ENCODE measurements at regions not wholly inside any gene's neighbourhood (a gene's known extent, or its start where the extent isn't known, plus 50 kb on each side); places are given as distances from the start of the nearest gene placed in this dataset.

DNA sequence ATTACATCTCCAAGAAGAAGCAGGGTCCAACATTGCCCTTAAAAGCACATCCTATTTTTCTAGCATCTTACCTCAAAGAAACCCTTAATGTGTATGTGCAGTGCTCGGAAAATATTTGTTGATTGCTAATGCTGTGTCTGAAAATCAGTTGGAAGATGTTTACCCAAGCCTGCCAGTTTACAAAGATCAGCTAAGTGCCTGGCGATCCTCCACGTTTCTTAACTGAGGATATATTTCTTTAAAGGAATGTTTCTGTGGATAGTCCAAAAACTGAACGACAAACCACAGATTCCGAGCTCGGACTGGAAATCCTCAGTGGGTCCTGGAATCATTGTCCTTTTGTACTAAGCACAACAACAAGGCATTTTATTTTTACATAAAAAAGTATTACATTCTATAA is 595.7 kb upstream of the ARID1B start:
- ChIA-PET POLR2A (interaction anchor here (0.6 to 2.1 kb wide), 3 partner anchors 9 to 298 kb away, joined by 3 to 7 read pairs (median 3); no protein-coding TSS in a partner anchor), CTCF (ENCODE audit: unreplicated experiment) (no interaction called here)
- H3K27ac ChIP-seq (ENCODE audit: low read depth, low read length, poor library complexity, severe bottlenecking): no peak overlapping the region
- no peak for DNase-seq (ENCODE audit: low spot score)
- no peaks in the 10 kb centered on the region for H3K79me2 ChIP-seq (ENCODE audit: insufficient read depth, low read depth, low read length)
- peaks cover 28% of the 10 kb centered on the region for H3K4me1 ChIP-seq (ENCODE audit: insufficient read depth, low read length, poor library complexity, severe bottlenecking)
- TF ChIP-seq CTCF (conservative IDR thresholded peaks at IDR 0.05; ENCODE audit: low read length) (no peak), EZH2phosphoT487 (IDR thresholded peaks at IDR 0.05; ENCODE audit: borderline replicate concordance, low read depth, low read length) (no peak)
- H4K20me1 ChIP-seq (ENCODE audit: insufficient read depth, low read length): no peaks in the 10 kb centered on the region
- H3K4me2 ChIP-seq (ENCODE audit: low read length): no peak overlapping the region
- H2AFZ ChIP-seq (ENCODE audit: low read length): no peak overlapping the region
- intact Hi-C loops (cut with micrococcal nuclease; ENCODE audit: unreplicated experiment): no loop called here
- H3K4me3 ChIP-seq (ENCODE audit: low read depth, low read length, poor library complexity, severe bottlenecking): no peak overlapping the region
- H3K36me3 ChIP-seq (ENCODE audit: insufficient read depth, low read length): no peaks in the 10 kb centered on the region; the same call in 1 of the 2 replicates
- H3K9me3 ChIP-seq (ENCODE audit: low read length): peaks cover 6% of the 10 kb centered on the region; the same call in 1 of the 2 replicates
- no TSS peak for BruUV-seq (replicated peaks)
- no peaks in the 10 kb centered on the region for H3K9me2 ChIP-seq (ENCODE audit: insufficient read depth, low read length)

DNA sequence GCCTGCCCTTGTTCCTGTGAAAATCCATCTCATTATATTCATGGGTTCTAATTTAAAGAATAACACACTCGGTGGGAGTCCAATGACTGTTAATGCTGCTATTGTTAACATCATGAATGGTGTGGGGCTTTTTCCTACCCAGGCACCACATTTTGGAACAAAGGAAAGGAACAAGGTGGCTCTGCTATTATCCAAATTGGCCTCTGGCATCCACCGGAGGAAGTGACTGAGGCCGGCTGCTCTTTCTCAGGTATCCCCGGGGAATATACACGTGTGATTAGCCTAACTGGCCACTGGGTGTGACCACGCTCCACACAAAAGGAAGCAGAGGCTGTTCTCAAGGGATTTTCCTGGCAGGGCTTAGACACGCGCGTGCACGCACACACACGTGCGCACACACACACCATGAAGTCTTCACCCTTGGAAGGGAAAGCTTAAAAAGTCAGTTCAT is 601.2 kb upstream of the ARID1B start:
- Histone ChIP-seq H4K20me1 (ENCODE audit: insufficient read depth, low read length) (no peaks in the 10 kb centered on the region), H3K9me2 (ENCODE audit: insufficient read depth, low read length) (no peaks in the 10 kb centered on the region), H3K79me2 (ENCODE audit: insufficient read depth, low read depth, low read length) (no peaks in the 10 kb centered on the region), H3K4me1 (ENCODE audit: insufficient read depth, low read length, poor library complexity, severe bottlenecking) (no peaks in the 10 kb centered on the region), H3K4me2 (ENCODE audit: low read length) (no peak overlapping the region), H3K36me3 (ENCODE audit: insufficient read depth, low read length) (no peaks in the 10 kb centered on the region; the same call in 1 of the 2 replicates), H3K27ac (ENCODE audit: low read depth, low read length, poor library complexity, severe bottlenecking) (no peak overlapping the region), H3K9me3 (ENCODE audit: low read length) (0 out of 2 replicates have a peak, but pooled peaks cover 5% of the 10 kb centered on the region), H2AFZ (ENCODE audit: low read length) (no peak overlapping the region), H3K4me3 (ENCODE audit: low read depth, low read length, poor library complexity, severe bottlenecking) (no peak overlapping the region)
- ChIA-PET CTCF (ENCODE audit: unreplicated experiment) (interaction anchor here (0.5 kb wide), 1 partner anchor 22 kb away, joined by 5 read pairs; no protein-coding TSS in a partner anchor), POLR2A (no interaction called here)
- DNase-seq (ENCODE audit: low spot score): peak; percentile 51
- peak; percentile 40 for TF ChIP-seq CTCF (conservative IDR thresholded peaks at IDR 0.05; ENCODE audit: low read length)
- TF ChIP-seq EZH2phosphoT487 (IDR thresholded peaks at IDR 0.05; ENCODE audit: borderline replicate concordance, low read depth, low read length): no peak
- intact Hi-C loops (cut with micrococcal nuclease; ENCODE audit: unreplicated experiment): no loop called here
- no TSS peak for BruUV-seq (replicated peaks)

- intact Hi-C loops (cut with micrococcal nuclease; ENCODE audit: unreplicated experiment): no loop called here
- H3K9me2 ChIP-seq (ENCODE audit: insufficient read depth, low read length): no peaks in the 10 kb centered on the region
- no peak overlapping the region for H3K4me2 ChIP-seq (ENCODE audit: low read length)
- ChIA-PET CTCF (ENCODE audit: unreplicated experiment) (no interaction called here), POLR2A (no interaction called here)
- no peak overlapping the region for H2AFZ ChIP-seq (ENCODE audit: low read length)
- H3K79me2 ChIP-seq (ENCODE audit: insufficient read depth, low read depth, low read length): no peaks in the 10 kb centered on the region
- no peaks in the 10 kb centered on the region for H3K36me3 ChIP-seq (ENCODE audit: insufficient read depth, low read length)
- no peak for DNase-seq (ENCODE audit: low spot score)
- H3K4me1 ChIP-seq (ENCODE audit: insufficient read depth, low read length, poor library complexity, severe bottlenecking): no peaks in the 10 kb centered on the region
- no peak overlapping the region for H3K4me3 ChIP-seq (ENCODE audit: low read depth, low read length, poor library complexity, severe bottlenecking)
- no peaks in the 10 kb centered on the region for H4K20me1 ChIP-seq (ENCODE audit: insufficient read depth, low read length)
- no peaks in the 10 kb centered on the region for H3K9me3 ChIP-seq (ENCODE audit: low read length)
- BruUV-seq (replicated peaks): no TSS peak
- TF ChIP-seq EZH2phosphoT487 (IDR thresholded peaks at IDR 0.05; ENCODE audit: borderline replicate concordance, low read depth, low read length) (no peak), CTCF (conservative IDR thresholded peaks at IDR 0.05; ENCODE audit: low read length) (no peak)
- H3K27ac ChIP-seq (ENCODE audit: low read depth, low read length, poor library complexity, severe bottlenecking): no peak overlapping the region
Observed at GRCh38 chr6:156175433-156175832, 601.7 kb upstream of the ARID1B start.

All from OCI-LY7 (cell line).